H9 (cell line): ENCODE measurements at regions not wholly inside any gene's neighbourhood (a gene's known extent, or its start where the extent isn't known, plus 50 kb on each side); places are given as distances from the start of the nearest gene placed in this dataset.

Experiments used
- DNase-seq: peaks from one replicate; pipeline ENCODE4 v3.0.0-alpha.2; 2017
- H2AFZ ChIP-seq: one replicate; pipeline ENCODE4 v1.6.1; 2013; ENCODE audit warnings: mild to moderate bottlenecking, low read length, control low read depth, moderate library complexity
- H2AK5ac ChIP-seq: 2 replicates; pipeline ENCODE4 v1.6.1; 2013; ENCODE audit warnings: low read length, control low read depth, mixed read lengths; ENCODE audit not compliant: insufficient read length
- H2BK120ac ChIP-seq: one replicate; pipeline ENCODE4 v1.6.1; 2013; ENCODE audit warnings: low read depth, mild to moderate bottlenecking, low read length, control low read depth, inconsistent platforms; ENCODE audit not compliant: poor library complexity, severe bottlenecking
- H2BK12ac ChIP-seq: 2 replicates; pipeline ENCODE4 v1.6.1; 2013; ENCODE audit warnings: low read length, control low read depth, mixed read lengths, low read depth; ENCODE audit not compliant: insufficient read length
- H2BK15ac ChIP-seq: 2 replicates; pipeline ENCODE4 v1.6.1; 2013; ENCODE audit warnings: low read depth, low read length, control low read depth
- H2BK20ac ChIP-seq: one replicate; pipeline ENCODE4 v1.6.1; 2013; ENCODE audit warnings: low read depth, mild to moderate bottlenecking, low read length, control low read depth, inconsistent platforms; ENCODE audit not compliant: poor library complexity, severe bottlenecking
- H2BK5ac ChIP-seq: 2 replicates; pipeline ENCODE4 v1.6.1; 2013; ENCODE audit warnings: low read length, control low read depth, mixed read lengths; ENCODE audit not compliant: insufficient read length
- H3K14ac ChIP-seq: 2 replicates; pipeline ENCODE4 v1.6.1; 2013; ENCODE audit warnings: low read length, control low read depth; ENCODE audit not compliant: insufficient read depth
- H3K18ac ChIP-seq: 2 replicates; pipeline ENCODE4 v1.6.1; 2013; ENCODE audit warnings: low read depth, mild to moderate bottlenecking, mixed read lengths, low read length, control low read depth; ENCODE audit not compliant: insufficient read length
- H3K23ac ChIP-seq: 2 replicates; pipeline ENCODE4 v1.6.1; 2013; ENCODE audit warnings: low read length, control low read depth, mixed read lengths, low read depth; ENCODE audit not compliant: insufficient read length
- H3K23me2 ChIP-seq: 2 replicates; pipeline ENCODE4 v1.6.1; 2013; ENCODE audit warnings: low read depth, mild to moderate bottlenecking, mixed read lengths, low read length, control low read depth; ENCODE audit not compliant: insufficient read length, poor library complexity, severe bottlenecking
- H3K27ac ChIP-seq: 2 replicates; pipeline ENCODE4 v1.5.1; 2013; ENCODE audit warnings: low read length, control low read depth, mixed read lengths, low read depth; ENCODE audit not compliant: insufficient read length
- H3K27me3 ChIP-seq: 2 replicates; pipeline ENCODE4 v1.6.1; 2013; ENCODE audit warnings: low read length, control low read depth, inconsistent platforms; ENCODE audit not compliant: insufficient read depth
- H3K4ac ChIP-seq: 2 replicates; pipeline ENCODE4 v1.6.1; 2013; ENCODE audit warnings: low read depth, mild to moderate bottlenecking, control low read depth, inconsistent platforms, low read length, moderate library complexity
- H3K4me1 ChIP-seq: 2 replicates; pipeline ENCODE4 v1.6.1; 2013; ENCODE audit warnings: low read length, control low read depth, inconsistent platforms; ENCODE audit not compliant: insufficient read depth
- H3K4me2 ChIP-seq: 2 replicates; pipeline ENCODE4 v1.6.1; 2013; ENCODE audit warnings: low read length, control low read depth, mixed read lengths; ENCODE audit not compliant: insufficient read length, insufficient read depth
- H3K56ac ChIP-seq: 2 replicates; pipeline ENCODE4 v1.6.1; 2013; ENCODE audit warnings: low read depth, mild to moderate bottlenecking, mixed read lengths, low read length, control low read depth; ENCODE audit not compliant: insufficient read length
- H3K79me1 ChIP-seq: 2 replicates; pipeline ENCODE4 v1.6.1; 2013; ENCODE audit warnings: low read depth, mild to moderate bottlenecking, moderate library complexity, low read length, control low read depth, inconsistent platforms; ENCODE audit not compliant: insufficient read depth, poor library complexity, severe bottlenecking
- H3K79me2 ChIP-seq: 2 replicates; pipeline ENCODE4 v1.6.1; 2013; ENCODE audit warnings: low read length, control low read depth, inconsistent platforms; ENCODE audit not compliant: insufficient read depth
- H3K9ac ChIP-seq: 2 replicates; pipeline ENCODE4 v1.6.1; 2013; ENCODE audit warnings: low read length, control low read depth, mixed read lengths; ENCODE audit not compliant: insufficient read length; ENCODE audit errors: extremely low read depth
- H3K9me3 ChIP-seq: one replicate; pipeline ENCODE4 v1.6.1; 2013; ENCODE audit warnings: low read depth, low read length, inconsistent platforms; ENCODE audit not compliant: control insufficient read depth
- H3T11ph ChIP-seq: one replicate; pipeline ENCODE4 v1.6.1; 2013; ENCODE audit warnings: mild to moderate bottlenecking, low read length, control low read depth, inconsistent platforms
- H4K20me1 ChIP-seq: one replicate; pipeline ENCODE4 v1.6.1; 2013; ENCODE audit not compliant: control insufficient read depth, insufficient read length, insufficient read depth
- H4K5ac ChIP-seq: 2 replicates; pipeline ENCODE4 v1.6.1; 2013; ENCODE audit warnings: low read depth, mild to moderate bottlenecking, mixed read lengths, low read length, control low read depth; ENCODE audit not compliant: insufficient read length
- H4K8ac ChIP-seq: replicated peaks from 2 replicates; pipeline ENCODE4 v1.6.1; 2013; ENCODE audit warnings: low read length, control low read depth, mixed read lengths, low read depth; ENCODE audit not compliant: insufficient read length
- H4K91ac ChIP-seq: 2 replicates; pipeline ENCODE4 v1.6.1; 2013; ENCODE audit warnings: low read depth, mild to moderate bottlenecking, moderate library complexity, mixed read lengths, low read length, control low read depth; ENCODE audit not compliant: insufficient read length
- H3K27ac Mint-ChIP-seq, 3 experiments: 2 replicates in 2 of 3; 3 replicates in 1 of 3; pipeline ENCODE4 v1.8.0; 2020 to 2021; ENCODE audit warnings: mixed read lengths in 3 of 3, mild to moderate bottlenecking in 1 of 3, moderate library complexity in 1 of 3
- H3K27me3 Mint-ChIP-seq: 2 replicates; pipeline ENCODE4 v1.8.0; 2021; ENCODE audit warnings: low read depth, mild to moderate bottlenecking, moderate library complexity, mixed read lengths
- H3K36me3 Mint-ChIP-seq, 3 experiments: 2 replicates in 2 of 3; 3 replicates in 1 of 3; pipeline ENCODE4 v1.8.0; 2020 to 2021; ENCODE audit warnings: low read depth in 3 of 3, mixed read lengths in 3 of 3; ENCODE audit not compliant: insufficient read depth in 1 of 3
- H3K4me1 Mint-ChIP-seq, 2 experiments: 2 replicates each; pipeline ENCODE4 v1.8.0; 2020; ENCODE audit warnings: mixed read lengths in 2 of 2
- H3K4me3 Mint-ChIP-seq, 2 experiments: 2 replicates in 1 of 2; 3 replicates in 1 of 2; pipeline ENCODE4 v1.8.0; 2020 to 2021; ENCODE audit warnings: mild to moderate bottlenecking in 2 of 2, mixed read lengths in 2 of 2, moderate library complexity in 1 of 2
- H3K9me3 Mint-ChIP-seq, 2 experiments: 2 replicates in 1 of 2; 3 replicates in 1 of 2; pipeline ENCODE4 v1.8.0; 2020; ENCODE audit warnings: mild to moderate bottlenecking in 2 of 2, mixed read lengths in 2 of 2, moderate library complexity in 1 of 2
- WGBS: extraction: QIAGEN DNeasy Blood & Tissue Kit; methylation state at CpG from one replicate; pipeline ENCODE4 v1.1.7; 2013; ENCODE audit warnings: missing lambda C conversion rate, low lambda C conversion rate, mixed read lengths; ENCODE audit not compliant: insufficient read length; ENCODE audit errors: extremely low coverage; 5-methylcytosine and 5-hydroxymethylcytosine counted together
- TF ChIP-seq, protein P1 (sequence below): fragments of 200-600 bp; sonication (generic); conservative IDR thresholded peaks from 3 replicates; pipeline ENCODE4 v1.8.0; 2021; ENCODE audit warnings: antibody characterized with exemption, mild to moderate bottlenecking

GRCh38 chr5:165837286-165837685 lies 2331.9 kb downstream of the MAT2B start:
- no peaks in the 10 kb centered on the region for H4K20me1 ChIP-seq
- Mint-ChIP-seq H3K27ac (no peak overlapping the region; a peak in 1 of 7 replicates), H3K27me3 (no peaks in the 10 kb centered on the region; the same call in 1 of the 2 replicates), H3K4me1 (peaks cover 0 to 3% of the 10 kb centered on the region in 2 experiments; a peak in 2 of 4 replicates), H3K4me3 (no peak overlapping the region), H3K36me3 (no peaks in the 10 kb centered on the region), H3K9me3 (no peaks in the 10 kb centered on the region; a peak in 1 of 5 replicates)
- TF ChIP-seq, protein P1, sequence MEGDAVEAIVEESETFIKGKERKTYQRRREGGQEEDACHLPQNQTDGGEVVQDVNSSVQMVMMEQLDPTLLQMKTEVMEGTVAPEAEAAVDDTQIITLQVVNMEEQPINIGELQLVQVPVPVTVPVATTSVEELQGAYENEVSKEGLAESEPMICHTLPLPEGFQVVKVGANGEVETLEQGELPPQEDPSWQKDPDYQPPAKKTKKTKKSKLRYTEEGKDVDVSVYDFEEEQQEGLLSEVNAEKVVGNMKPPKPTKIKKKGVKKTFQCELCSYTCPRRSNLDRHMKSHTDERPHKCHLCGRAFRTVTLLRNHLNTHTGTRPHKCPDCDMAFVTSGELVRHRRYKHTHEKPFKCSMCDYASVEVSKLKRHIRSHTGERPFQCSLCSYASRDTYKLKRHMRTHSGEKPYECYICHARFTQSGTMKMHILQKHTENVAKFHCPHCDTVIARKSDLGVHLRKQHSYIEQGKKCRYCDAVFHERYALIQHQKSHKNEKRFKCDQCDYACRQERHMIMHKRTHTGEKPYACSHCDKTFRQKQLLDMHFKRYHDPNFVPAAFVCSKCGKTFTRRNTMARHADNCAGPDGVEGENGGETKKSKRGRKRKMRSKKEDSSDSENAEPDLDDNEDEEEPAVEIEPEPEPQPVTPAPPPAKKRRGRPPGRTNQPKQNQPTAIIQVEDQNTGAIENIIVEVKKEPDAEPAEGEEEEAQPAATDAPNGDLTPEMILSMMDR = no peak
- no peak overlapping the region for H3T11ph ChIP-seq
- H4K5ac ChIP-seq = no peak overlapping the region
- no peaks in the 10 kb centered on the region for H3K9me3 ChIP-seq
- no peak for DNase-seq
- H3K9ac ChIP-seq = no peak overlapping the region
- H3K4ac ChIP-seq = no peak overlapping the region
- no peak overlapping the region for H3K27ac ChIP-seq
- no peaks in the 10 kb centered on the region for H3K23me2 ChIP-seq
- H4K91ac ChIP-seq = no peak overlapping the region
- no peak overlapping the region for H2BK120ac ChIP-seq
- H2BK20ac ChIP-seq = no peak overlapping the region
- no CpG with 5 or more reads among the region's 2 CpGs for WGBS
- H3K56ac ChIP-seq = no peak overlapping the region
- no peak overlapping the region for H2AFZ ChIP-seq
- no peaks in the 10 kb centered on the region for H3K27me3 ChIP-seq
- no peak overlapping the region for H2BK5ac ChIP-seq
- H2BK12ac ChIP-seq = no peak overlapping the region
- H3K14ac ChIP-seq = no peak overlapping the region
- no peak overlapping the region for H3K18ac ChIP-seq
- no peak overlapping the region for H3K4me2 ChIP-seq
- no peak overlapping the region for H2BK15ac ChIP-seq
- no peaks in the 10 kb centered on the region for H3K4me1 ChIP-seq
- no peaks in the 10 kb centered on the region for H3K79me1 ChIP-seq
- H3K23ac ChIP-seq = no peak overlapping the region
- no peak overlapping the region for H2AK5ac ChIP-seq
- no peak overlapping the region for H4K8ac ChIP-seq
- no peaks in the 10 kb centered on the region for H3K79me2 ChIP-seq
